ENCODE measurements at regions not wholly inside any gene's neighbourhood (a gene's known extent, or its start where the extent isn't known, plus 50 kb on each side); places are given as distances from the start of the nearest gene placed in this dataset.

DNA sequence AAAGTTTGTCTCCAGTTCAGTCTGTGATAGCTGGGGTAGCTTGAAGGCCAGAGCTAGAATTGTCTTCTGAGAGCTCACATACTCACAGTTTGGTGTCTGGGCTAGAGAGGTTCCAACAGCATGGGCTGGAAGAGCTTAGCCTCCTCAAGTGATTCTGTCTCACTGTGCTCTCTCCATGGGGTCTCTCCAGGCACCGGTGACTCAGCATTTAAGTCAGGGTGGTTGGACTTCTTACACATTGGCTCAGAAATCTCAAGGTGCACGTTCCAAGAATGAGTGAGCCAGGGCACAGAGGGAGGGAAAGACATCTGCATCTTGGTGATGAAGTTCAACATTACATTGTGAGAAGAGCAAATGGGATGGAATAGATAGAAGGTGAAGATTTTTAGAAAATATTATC is 207.3 kb upstream of the DDX18 start:
- TF ChIP-seq EZH2phosphoT487 (IDR thresholded peaks at IDR 0.05; ENCODE audit: borderline replicate concordance, low read length) (no peak), EZH2 (IDR thresholded peaks at IDR 0.05; ENCODE audit: low read length, unreplicated experiment) (no peak)
- TF ChIP-seq, protein P1, sequence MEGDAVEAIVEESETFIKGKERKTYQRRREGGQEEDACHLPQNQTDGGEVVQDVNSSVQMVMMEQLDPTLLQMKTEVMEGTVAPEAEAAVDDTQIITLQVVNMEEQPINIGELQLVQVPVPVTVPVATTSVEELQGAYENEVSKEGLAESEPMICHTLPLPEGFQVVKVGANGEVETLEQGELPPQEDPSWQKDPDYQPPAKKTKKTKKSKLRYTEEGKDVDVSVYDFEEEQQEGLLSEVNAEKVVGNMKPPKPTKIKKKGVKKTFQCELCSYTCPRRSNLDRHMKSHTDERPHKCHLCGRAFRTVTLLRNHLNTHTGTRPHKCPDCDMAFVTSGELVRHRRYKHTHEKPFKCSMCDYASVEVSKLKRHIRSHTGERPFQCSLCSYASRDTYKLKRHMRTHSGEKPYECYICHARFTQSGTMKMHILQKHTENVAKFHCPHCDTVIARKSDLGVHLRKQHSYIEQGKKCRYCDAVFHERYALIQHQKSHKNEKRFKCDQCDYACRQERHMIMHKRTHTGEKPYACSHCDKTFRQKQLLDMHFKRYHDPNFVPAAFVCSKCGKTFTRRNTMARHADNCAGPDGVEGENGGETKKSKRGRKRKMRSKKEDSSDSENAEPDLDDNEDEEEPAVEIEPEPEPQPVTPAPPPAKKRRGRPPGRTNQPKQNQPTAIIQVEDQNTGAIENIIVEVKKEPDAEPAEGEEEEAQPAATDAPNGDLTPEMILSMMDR (conservative IDR thresholded peaks at IDR 0.05; ENCODE audit: low read depth, low read length), result no peak

Data from PC-3 (cell line).